ENCODE measurements at regions not wholly inside any gene's neighbourhood (a gene's known extent, or its start where the extent isn't known, plus 50 kb on each side); places are given as distances from the start of the nearest gene placed in this dataset.

GRCh38 chr14:71338153-71338552, 430.9 kb downstream of the PCNX1 start (continued):
- TF ChIP-seq TAF15 (IDR thresholded peaks at IDR 0.05; ENCODE audit: low read depth, low read length), result no peak
- TF ChIP-seq MNT (conservative IDR thresholded peaks at IDR 0.05), result no peak
- TF ChIP-seq SMAD4 (CRISPR knock-in tag; conservative IDR thresholded peaks at IDR 0.05), result no peak
- TF ChIP-seq ZKSCAN8 (CRISPR knock-in tag; IDR thresholded peaks at IDR 0.05), result no peak
- no peak for TF ChIP-seq SAP30 (IDR thresholded peaks at IDR 0.05; ENCODE audit: borderline replicate concordance, insufficient read depth, low read depth, low read length, poor library complexity, severe bottlenecking)
- TF ChIP-seq, protein P1, sequence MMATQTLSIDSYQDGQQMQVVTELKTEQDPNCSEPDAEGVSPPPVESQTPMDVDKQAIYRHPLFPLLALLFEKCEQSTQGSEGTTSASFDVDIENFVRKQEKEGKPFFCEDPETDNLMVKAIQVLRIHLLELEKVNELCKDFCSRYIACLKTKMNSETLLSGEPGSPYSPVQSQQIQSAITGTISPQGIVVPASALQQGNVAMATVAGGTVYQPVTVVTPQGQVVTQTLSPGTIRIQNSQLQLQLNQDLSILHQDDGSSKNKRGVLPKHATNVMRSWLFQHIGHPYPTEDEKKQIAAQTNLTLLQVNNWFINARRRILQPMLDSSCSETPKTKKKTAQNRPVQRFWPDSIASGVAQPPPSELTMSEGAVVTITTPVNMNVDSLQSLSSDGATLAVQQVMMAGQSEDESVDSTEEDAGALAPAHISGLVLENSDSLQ (IDR thresholded peaks at IDR 0.05), result no peak
- TF ChIP-seq SNRNP70 (optimal IDR thresholded peaks at IDR 0.05; ENCODE audit: low read depth, low read length), result no peak
- no peak for TF ChIP-seq SMARCA5 (IDR thresholded peaks at IDR 0.05)

Data from K562 (cell line).